Progenitor cell of endocrine pancreas (in vitro differentiated cells): ENCODE measurements at regions not wholly inside any gene's neighbourhood (a gene's known extent, or its start where the extent isn't known, plus 50 kb on each side); places are given as distances from the start of the nearest gene placed in this dataset.
A peak's percentile ranks its signal among the peaks of the same experiment; 100 is the strongest.

Source experiments
- DNase-seq: peaks from one replicate; pipeline ENCODE4 v3.0.0; 2021; ENCODE audit warnings: low spot score; ENCODE audit not compliant: unreplicated experiment
- H3K27ac Mint-ChIP-seq: 2 replicates; pipeline ENCODE4 v1.8.0; 2021; ENCODE audit warnings: mild to moderate bottlenecking, moderate library complexity, mixed read lengths
- H3K27me3 Mint-ChIP-seq: 2 replicates; pipeline ENCODE4 v1.8.0; 2021; ENCODE audit warnings: mixed read lengths
- H3K36me3 Mint-ChIP-seq: 2 replicates; pipeline ENCODE4 v1.8.0; 2022; ENCODE audit warnings: mixed read lengths; ENCODE audit not compliant: insufficient read depth
- H3K4me1 Mint-ChIP-seq: 2 replicates; pipeline ENCODE4 v1.8.0; 2021; ENCODE audit warnings: low read depth, mixed read lengths
- H3K4me3 Mint-ChIP-seq: 2 replicates; pipeline ENCODE4 v1.8.0; 2021; ENCODE audit warnings: low read depth, mild to moderate bottlenecking, moderate library complexity, mixed read lengths
- H3K9me3 Mint-ChIP-seq: 2 replicates; pipeline ENCODE4 v1.8.0; 2021; ENCODE audit warnings: low read depth, mixed read lengths
- TF ChIP-seq, protein P1 (sequence below): fragments of 200-600 bp; sonication (generic); IDR thresholded peaks from one replicate; pipeline ENCODE4 v1.5.0; 2021; ENCODE audit warnings: antibody characterized with exemption, mild to moderate bottlenecking; ENCODE audit not compliant: unreplicated experiment

DNA sequence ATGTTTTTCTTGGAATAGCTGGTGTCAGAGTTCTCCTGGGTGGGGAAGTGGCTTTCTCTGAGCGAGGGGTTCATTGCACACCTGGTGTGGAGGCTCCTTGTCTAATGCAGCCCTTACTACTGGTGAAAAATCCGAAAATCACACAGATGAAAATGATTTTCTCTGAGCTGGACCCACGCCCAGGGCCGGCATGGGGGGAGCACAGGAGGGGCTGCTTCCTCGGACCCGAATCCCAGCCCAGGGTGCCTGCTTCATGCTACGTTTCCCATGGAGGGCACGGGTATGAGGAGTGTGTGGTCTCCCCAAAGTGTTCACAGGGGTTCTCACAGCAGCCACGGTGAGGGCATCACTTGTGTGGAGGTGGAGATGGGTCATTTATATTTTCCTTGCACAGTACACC is 288.0 kb upstream of the HDAC4 start:
- DNase-seq: no peak
- H3K9me3 Mint-ChIP-seq: no peaks in the 10 kb centered on the region
- H3K27me3 Mint-ChIP-seq: peaks cover 16% of the 10 kb centered on the region
- no peak overlapping the region for H3K27ac Mint-ChIP-seq
- H3K4me1 Mint-ChIP-seq: peaks cover 7% of the 10 kb centered on the region
- TF ChIP-seq, protein P1, sequence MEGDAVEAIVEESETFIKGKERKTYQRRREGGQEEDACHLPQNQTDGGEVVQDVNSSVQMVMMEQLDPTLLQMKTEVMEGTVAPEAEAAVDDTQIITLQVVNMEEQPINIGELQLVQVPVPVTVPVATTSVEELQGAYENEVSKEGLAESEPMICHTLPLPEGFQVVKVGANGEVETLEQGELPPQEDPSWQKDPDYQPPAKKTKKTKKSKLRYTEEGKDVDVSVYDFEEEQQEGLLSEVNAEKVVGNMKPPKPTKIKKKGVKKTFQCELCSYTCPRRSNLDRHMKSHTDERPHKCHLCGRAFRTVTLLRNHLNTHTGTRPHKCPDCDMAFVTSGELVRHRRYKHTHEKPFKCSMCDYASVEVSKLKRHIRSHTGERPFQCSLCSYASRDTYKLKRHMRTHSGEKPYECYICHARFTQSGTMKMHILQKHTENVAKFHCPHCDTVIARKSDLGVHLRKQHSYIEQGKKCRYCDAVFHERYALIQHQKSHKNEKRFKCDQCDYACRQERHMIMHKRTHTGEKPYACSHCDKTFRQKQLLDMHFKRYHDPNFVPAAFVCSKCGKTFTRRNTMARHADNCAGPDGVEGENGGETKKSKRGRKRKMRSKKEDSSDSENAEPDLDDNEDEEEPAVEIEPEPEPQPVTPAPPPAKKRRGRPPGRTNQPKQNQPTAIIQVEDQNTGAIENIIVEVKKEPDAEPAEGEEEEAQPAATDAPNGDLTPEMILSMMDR: no peak
- no peaks in the 10 kb centered on the region for H3K36me3 Mint-ChIP-seq
- no peak overlapping the region for H3K4me3 Mint-ChIP-seq

DNA sequence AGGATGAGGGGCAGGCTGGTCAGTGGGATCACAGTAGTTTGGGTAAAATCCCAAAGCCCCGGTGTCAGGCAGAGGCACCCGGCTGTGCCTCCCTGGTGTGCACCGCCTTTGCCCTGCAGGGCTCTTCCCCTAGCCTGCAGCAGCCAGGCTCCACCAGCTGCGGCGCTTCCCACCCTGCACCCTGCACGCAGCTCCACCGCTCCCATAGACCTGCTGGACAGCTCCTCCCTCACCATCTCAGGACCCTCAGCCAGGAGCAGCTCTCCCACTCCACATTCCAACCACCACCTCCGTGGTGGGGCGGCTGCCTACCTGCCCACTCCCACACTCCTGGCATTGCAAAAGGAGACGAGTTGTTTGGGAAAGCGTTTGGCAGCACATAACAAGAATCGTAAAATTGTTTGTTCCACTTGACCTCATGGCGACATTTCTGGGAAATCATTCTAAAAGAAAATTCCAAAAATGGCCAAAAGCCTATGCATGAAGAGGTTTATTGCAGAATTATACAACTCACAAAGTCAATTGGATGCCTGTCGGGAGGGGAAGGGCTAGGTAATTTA is 287.4 kb upstream of the HDAC4 start:
- H3K36me3 Mint-ChIP-seq: no peaks in the 10 kb centered on the region
- H3K4me1 Mint-ChIP-seq: peaks cover 10% of the 10 kb centered on the region
- no peaks in the 10 kb centered on the region for H3K9me3 Mint-ChIP-seq
- H3K27me3 Mint-ChIP-seq: peaks cover 16% of the 10 kb centered on the region
- H3K4me3 Mint-ChIP-seq: no peak overlapping the region
- H3K27ac Mint-ChIP-seq: peak overlapping the region; percentile 62
- TF ChIP-seq, protein P1: peak; percentile 14
- no peak for DNase-seq

DNA sequence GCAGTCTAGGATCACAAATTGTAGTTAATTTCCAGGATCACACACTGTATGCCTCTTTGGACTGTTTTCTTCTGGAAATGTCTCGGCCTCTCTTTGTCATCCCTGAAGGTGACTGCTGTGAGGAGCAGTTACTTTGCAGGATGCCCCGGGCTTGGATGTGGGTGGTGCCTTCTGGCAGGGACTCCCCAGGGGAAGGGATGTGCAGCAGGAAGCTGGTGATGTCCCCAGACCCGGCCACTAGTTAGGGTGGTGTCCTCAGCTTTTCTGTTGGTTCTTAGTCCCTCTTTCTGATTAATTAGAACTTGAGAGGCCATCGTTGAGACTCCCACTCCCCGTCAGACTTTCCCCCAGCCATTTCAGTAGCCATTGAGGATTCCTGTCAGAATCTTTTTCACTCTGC is 286.6 kb upstream of the HDAC4 start:
- no peak for DNase-seq
- Mint-ChIP-seq H3K4me3 (no peak overlapping the region), H3K27ac (no peak overlapping the region), H3K4me1 (peaks cover 7% of the 10 kb centered on the region), H3K36me3 (no peaks in the 10 kb centered on the region), H3K9me3 (peaks cover 5% of the 10 kb centered on the region), H3K27me3 (peaks cover 16% of the 10 kb centered on the region)
- TF ChIP-seq, protein P1: no peak

DNA sequence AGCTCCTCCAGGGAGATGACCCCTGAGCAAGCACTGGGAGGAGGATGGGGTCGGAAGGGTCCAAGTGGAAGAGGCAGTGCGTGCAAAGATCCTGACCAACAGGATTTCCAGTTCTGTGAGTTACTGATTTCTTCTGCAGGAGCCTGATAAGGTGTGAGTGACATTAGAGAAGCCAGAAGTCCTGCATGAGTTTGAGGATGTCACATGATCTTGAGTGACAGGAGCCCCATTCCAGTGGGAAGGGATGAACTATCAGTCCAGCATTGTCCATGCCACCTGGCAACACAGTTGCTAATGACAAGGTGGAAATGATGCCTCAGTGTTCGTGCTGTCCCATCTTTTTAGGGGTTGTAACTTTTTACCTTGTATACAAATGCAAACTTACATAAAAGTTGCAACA is 285.1 kb upstream of the HDAC4 start:
- H3K9me3 Mint-ChIP-seq: peaks cover 5% of the 10 kb centered on the region
- H3K27me3 Mint-ChIP-seq: peaks cover 23% of the 10 kb centered on the region
- H3K4me3 Mint-ChIP-seq: no peak overlapping the region
- peaks cover 5% of the 10 kb centered on the region for H3K4me1 Mint-ChIP-seq
- no peak for DNase-seq
- TF ChIP-seq, protein P1: no peak
- no peaks in the 10 kb centered on the region for H3K36me3 Mint-ChIP-seq
- H3K27ac Mint-ChIP-seq: no peak overlapping the region

DNA sequence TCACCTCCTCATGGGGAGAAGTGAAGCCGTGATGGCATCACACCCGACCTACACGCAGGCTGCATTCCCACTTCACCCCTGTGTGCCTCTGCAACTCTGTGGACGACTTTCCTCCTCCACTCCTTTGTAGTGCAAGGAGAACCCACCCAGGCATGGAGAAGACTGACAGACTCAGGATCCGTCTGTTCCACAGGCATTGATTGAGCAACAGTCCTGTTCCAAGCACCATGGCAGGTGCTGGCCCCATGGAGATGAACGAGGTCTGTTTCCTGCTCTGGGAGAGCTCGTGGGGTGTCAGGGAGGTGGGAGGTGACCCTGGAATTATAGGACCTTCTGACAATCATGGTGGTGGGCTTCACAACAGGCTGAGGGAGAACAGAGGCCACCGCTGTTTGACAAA is 284.7 kb upstream of the HDAC4 start:
- Mint-ChIP-seq H3K27me3 (peaks cover 26% of the 10 kb centered on the region), H3K4me1 (peaks cover 5% of the 10 kb centered on the region), H3K9me3 (peaks cover 5% of the 10 kb centered on the region), H3K27ac (no peak overlapping the region), H3K4me3 (no peak overlapping the region), H3K36me3 (no peaks in the 10 kb centered on the region)
- TF ChIP-seq, protein P1: no peak
- DNase-seq: no peak
